Endodermal cell (in vitro differentiated cells): ENCODE measurements at regions not wholly inside any gene's neighbourhood (a gene's known extent, or its start where the extent isn't known, plus 50 kb on each side); places are given as distances from the start of the nearest gene placed in this dataset.

Source experiments
- DNase-seq: peaks from one replicate; pipeline ENCODE4 v3.0.0-alpha.2; 2017
- H3K27ac ChIP-seq: 2 replicates; pipeline ENCODE4 v1.5.1; 2013; ENCODE audit warnings: mild to moderate bottlenecking, low read depth, low read length, moderate library complexity
- H3K27me3 ChIP-seq: 2 replicates; pipeline ENCODE4 v1.6.1; 2013; ENCODE audit warnings: mild to moderate bottlenecking, low read length, moderate library complexity; ENCODE audit not compliant: insufficient read depth, control insufficient read depth, poor library complexity, severe bottlenecking
- H3K36me3 ChIP-seq: 2 replicates; pipeline ENCODE4 v1.7.0; 2013; ENCODE audit warnings: mild to moderate bottlenecking, low read length, moderate library complexity; ENCODE audit not compliant: control insufficient read depth, insufficient read depth
- H3K4me1 ChIP-seq: one replicate; pipeline ENCODE4 v1.7.0; 2013; ENCODE audit warnings: low read length; ENCODE audit not compliant: control insufficient read depth, insufficient read depth
- H3K4me3 ChIP-seq: 2 replicates; pipeline ENCODE4 v1.5.1; 2013; ENCODE audit warnings: mild to moderate bottlenecking, low read length, moderate library complexity
- H3K9ac ChIP-seq: 2 replicates; pipeline ENCODE4 v1.6.1; 2013; ENCODE audit warnings: mild to moderate bottlenecking, low read length, moderate library complexity; ENCODE audit not compliant: poor library complexity, severe bottlenecking; ENCODE audit errors: extremely low read depth
- H3K9me3 ChIP-seq: 2 replicates; pipeline ENCODE4 v1.6.1; 2013; ENCODE audit warnings: mild to moderate bottlenecking, low read length, moderate library complexity; ENCODE audit not compliant: control insufficient read depth
- H3K27ac Mint-ChIP-seq: 2 replicates; pipeline ENCODE4 v1.8.0; 2020; ENCODE audit warnings: mixed read lengths
- H3K27me3 Mint-ChIP-seq: 2 replicates; pipeline ENCODE4 v1.8.0; 2021; ENCODE audit warnings: mild to moderate bottlenecking, mixed read lengths; ENCODE audit not compliant: insufficient read depth
- H3K36me3 Mint-ChIP-seq: 2 replicates; pipeline ENCODE4 v1.8.0; 2020; ENCODE audit warnings: low read depth, mixed read lengths
- H3K4me1 Mint-ChIP-seq: 2 replicates; pipeline ENCODE4 v1.8.0; 2020; ENCODE audit warnings: mixed read lengths
- H3K4me3 Mint-ChIP-seq: 2 replicates; pipeline ENCODE4 v1.8.0; 2020; ENCODE audit warnings: mild to moderate bottlenecking, moderate library complexity, mixed read lengths
- H3K9me3 Mint-ChIP-seq: 2 replicates; pipeline ENCODE4 v1.8.0; 2020; ENCODE audit warnings: mild to moderate bottlenecking, mixed read lengths
- CTCF ChIP-seq: fragments of 200-600 bp; sonication (generic); conservative IDR thresholded peaks from 2 replicates; pipeline ENCODE4 v1.5.0; 2021; ENCODE audit warnings: antibody characterized with exemption, mild to moderate bottlenecking
- WGBS, 2 experiments: methylation state at CpG; one replicate each; pipeline versions ENCODE4 v1.1.5 to v1.1.7; 2013; ENCODE audit warnings: missing lambda C conversion rate in 2 of 2, mixed read lengths in 1 of 2; ENCODE audit not compliant: insufficient coverage in 1 of 2, insufficient read length in 1 of 2; 5-methylcytosine and 5-hydroxymethylcytosine counted together

- no peaks in the 10 kb centered on the region for H3K27me3 Mint-ChIP-seq
- H3K4me3 Mint-ChIP-seq: no peak overlapping the region
- Histone ChIP-seq H3K9me3 (no peaks in the 10 kb centered on the region), H3K4me1 (no peaks in the 10 kb centered on the region), H3K36me3 (no peaks in the 10 kb centered on the region), H3K9ac (no peak overlapping the region), H3K27ac (no peak overlapping the region), H3K4me3 (no peak overlapping the region), H3K27me3 (no peaks in the 10 kb centered on the region)
- H3K9me3 Mint-ChIP-seq: no peaks in the 10 kb centered on the region
- 92 to 97% methylated on average over 3 to 5 of the region's 5 CpGs for WGBS, 2 experiments
- no peak for DNase-seq
- no peaks in the 10 kb centered on the region for H3K4me1 Mint-ChIP-seq
- H3K27ac Mint-ChIP-seq: no peak overlapping the region
- H3K36me3 Mint-ChIP-seq: no peaks in the 10 kb centered on the region
- TF ChIP-seq CTCF: no peak
Observed at GRCh38 chr1:217268058-217268457, 362.8 kb downstream of the GPATCH2 start.

- H3K4me3 Mint-ChIP-seq: no peak overlapping the region
- Histone ChIP-seq H3K36me3 (no peaks in the 10 kb centered on the region), H3K27ac (no peak overlapping the region), H3K4me3 (no peak overlapping the region), H3K9me3 (no peaks in the 10 kb centered on the region), H3K4me1 (no peaks in the 10 kb centered on the region), H3K27me3 (no peaks in the 10 kb centered on the region), H3K9ac (no peak overlapping the region)
- H3K27me3 Mint-ChIP-seq: no peaks in the 10 kb centered on the region
- no peaks in the 10 kb centered on the region for H3K36me3 Mint-ChIP-seq
- no peaks in the 10 kb centered on the region for H3K9me3 Mint-ChIP-seq
- H3K27ac Mint-ChIP-seq: no peak overlapping the region
- TF ChIP-seq CTCF: no peak
- WGBS, 2 experiments: 89% methylated on average over 2 of the region's 2 CpGs; no CpG with 5 or more reads in 1 of the 2 experiments
- DNase-seq: no peak
- H3K4me1 Mint-ChIP-seq: no peaks in the 10 kb centered on the region
Observed at GRCh38 chr1:217261636-217262035, 369.3 kb downstream of the GPATCH2 start.

DNA sequence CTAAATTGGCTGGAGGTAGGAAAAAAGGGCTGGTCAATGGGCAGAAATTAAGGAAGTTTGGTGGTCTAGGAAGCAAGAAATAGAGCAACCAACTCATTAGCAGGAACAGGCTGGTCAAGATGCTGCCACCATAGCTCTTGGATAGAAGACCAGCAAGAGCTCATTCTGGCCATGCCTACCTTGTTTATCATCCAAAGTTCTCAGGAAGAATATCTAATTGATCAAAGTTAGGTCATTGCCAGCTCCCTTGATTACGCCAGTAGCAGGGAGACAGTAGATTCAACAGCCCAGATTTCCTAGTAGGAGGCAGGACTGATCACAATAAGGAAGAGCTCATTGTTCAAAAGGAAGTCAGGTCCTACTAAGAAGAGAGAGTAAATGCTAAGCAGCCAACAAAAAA is 370.2 kb downstream of the GPATCH2 start:
- Mint-ChIP-seq H3K36me3 (no peaks in the 10 kb centered on the region), H3K4me1 (no peaks in the 10 kb centered on the region), H3K4me3 (no peak overlapping the region), H3K27me3 (no peaks in the 10 kb centered on the region), H3K9me3 (no peaks in the 10 kb centered on the region), H3K27ac (no peak overlapping the region)
- H3K4me3 ChIP-seq: no peak overlapping the region
- H3K36me3 ChIP-seq: no peaks in the 10 kb centered on the region
- no peaks in the 10 kb centered on the region for H3K4me1 ChIP-seq
- no peak overlapping the region for H3K27ac ChIP-seq
- WGBS, 2 experiments: 91 to 100% methylated on average over 1 of the region's 1 CpG
- no peak for DNase-seq
- TF ChIP-seq CTCF: no peak
- H3K9me3 ChIP-seq: no peaks in the 10 kb centered on the region
- H3K27me3 ChIP-seq: no peaks in the 10 kb centered on the region
- no peak overlapping the region for H3K9ac ChIP-seq
